ENCODE measurements at regions not wholly inside any gene's neighbourhood (a gene's known extent, or its start where the extent isn't known, plus 50 kb on each side); places are given as distances from the start of the nearest gene placed in this dataset.

GRCh38 chr18:56545464-56545863, 92.9 kb downstream of the TXNL1 start:
- TF ChIP-seq POLR2AphosphoS5 (IDR thresholded peaks at IDR 0.05; ENCODE audit: low read depth, low read length) (no peak), TAF1 (IDR thresholded peaks at IDR 0.05; ENCODE audit: borderline replicate concordance, insufficient read depth, low read length) (no peak), REST (IDR thresholded peaks at IDR 0.05; ENCODE audit: insufficient read depth in 1 of 2, low read depth in 2 of 2, low read length in 2 of 2) (no peak), SIN3A (IDR thresholded peaks at IDR 0.05; ENCODE audit: borderline replicate concordance, insufficient read depth, low read length) (no peak), FOXP2 (optimal IDR thresholded peaks at IDR 0.05; ENCODE audit: borderline replicate concordance, extremely low read depth, extremely low read length, insufficient read depth) (no peak)

GRCh38 chr18:56542476-56542875, 95.9 kb downstream of the TXNL1 start:
- TF ChIP-seq POLR2AphosphoS5 (IDR thresholded peaks at IDR 0.05; ENCODE audit: low read depth, low read length) (no peak), TAF1 (IDR thresholded peaks at IDR 0.05; ENCODE audit: borderline replicate concordance, insufficient read depth, low read length) (no peak), FOXP2 (optimal IDR thresholded peaks at IDR 0.05; ENCODE audit: borderline replicate concordance, extremely low read depth, extremely low read length, insufficient read depth) (no peak), SIN3A (IDR thresholded peaks at IDR 0.05; ENCODE audit: borderline replicate concordance, insufficient read depth, low read length) (no peak), REST (IDR thresholded peaks at IDR 0.05; ENCODE audit: insufficient read depth in 1 of 2, low read depth in 2 of 2, low read length in 2 of 2) (no peak)

GRCh38 chr18:56541793-56542192, 96.6 kb downstream of the TXNL1 start:
- TF ChIP-seq TAF1 (IDR thresholded peaks at IDR 0.05; ENCODE audit: borderline replicate concordance, insufficient read depth, low read length): no peak
- TF ChIP-seq SIN3A (IDR thresholded peaks at IDR 0.05; ENCODE audit: borderline replicate concordance, insufficient read depth, low read length): no peak
- TF ChIP-seq REST (IDR thresholded peaks at IDR 0.05; ENCODE audit: insufficient read depth in 1 of 2, low read depth in 2 of 2, low read length in 2 of 2): no peak
- no peak for TF ChIP-seq POLR2AphosphoS5 (IDR thresholded peaks at IDR 0.05; ENCODE audit: low read depth, low read length)
- no peak for TF ChIP-seq FOXP2 (optimal IDR thresholded peaks at IDR 0.05; ENCODE audit: borderline replicate concordance, extremely low read depth, extremely low read length, insufficient read depth)

- TF ChIP-seq FOXP2 (optimal IDR thresholded peaks at IDR 0.05; ENCODE audit: borderline replicate concordance, extremely low read depth, extremely low read length, insufficient read depth) (no peak), REST (IDR thresholded peaks at IDR 0.05; ENCODE audit: insufficient read depth in 1 of 2, low read depth in 2 of 2, low read length in 2 of 2) (no peak), POLR2AphosphoS5 (IDR thresholded peaks at IDR 0.05; ENCODE audit: low read depth, low read length) (no peak), TAF1 (IDR thresholded peaks at IDR 0.05; ENCODE audit: borderline replicate concordance, insufficient read depth, low read length) (no peak), SIN3A (IDR thresholded peaks at IDR 0.05; ENCODE audit: borderline replicate concordance, insufficient read depth, low read length) (no peak)
Observed at GRCh38 chr18:56541340-56541739, 97.1 kb downstream of the TXNL1 start.

- no peak for TF ChIP-seq REST (IDR thresholded peaks at IDR 0.05; ENCODE audit: insufficient read depth in 1 of 2, low read depth in 2 of 2, low read length in 2 of 2)
- no peak for TF ChIP-seq POLR2AphosphoS5 (IDR thresholded peaks at IDR 0.05; ENCODE audit: low read depth, low read length)
- TF ChIP-seq SIN3A (IDR thresholded peaks at IDR 0.05; ENCODE audit: borderline replicate concordance, insufficient read depth, low read length): no peak
- TF ChIP-seq FOXP2 (optimal IDR thresholded peaks at IDR 0.05; ENCODE audit: borderline replicate concordance, extremely low read depth, extremely low read length, insufficient read depth): no peak
- no peak for TF ChIP-seq TAF1 (IDR thresholded peaks at IDR 0.05; ENCODE audit: borderline replicate concordance, insufficient read depth, low read length)
Observed at GRCh38 chr18:56538746-56539145, 99.6 kb downstream of the TXNL1 start.

All from PFSK-1 (cell line).